ENCODE measurements at regions not wholly inside any gene's neighbourhood (a gene's known extent, or its start where the extent isn't known, plus 50 kb on each side); places are given as distances from the start of the nearest gene placed in this dataset.

DNA sequence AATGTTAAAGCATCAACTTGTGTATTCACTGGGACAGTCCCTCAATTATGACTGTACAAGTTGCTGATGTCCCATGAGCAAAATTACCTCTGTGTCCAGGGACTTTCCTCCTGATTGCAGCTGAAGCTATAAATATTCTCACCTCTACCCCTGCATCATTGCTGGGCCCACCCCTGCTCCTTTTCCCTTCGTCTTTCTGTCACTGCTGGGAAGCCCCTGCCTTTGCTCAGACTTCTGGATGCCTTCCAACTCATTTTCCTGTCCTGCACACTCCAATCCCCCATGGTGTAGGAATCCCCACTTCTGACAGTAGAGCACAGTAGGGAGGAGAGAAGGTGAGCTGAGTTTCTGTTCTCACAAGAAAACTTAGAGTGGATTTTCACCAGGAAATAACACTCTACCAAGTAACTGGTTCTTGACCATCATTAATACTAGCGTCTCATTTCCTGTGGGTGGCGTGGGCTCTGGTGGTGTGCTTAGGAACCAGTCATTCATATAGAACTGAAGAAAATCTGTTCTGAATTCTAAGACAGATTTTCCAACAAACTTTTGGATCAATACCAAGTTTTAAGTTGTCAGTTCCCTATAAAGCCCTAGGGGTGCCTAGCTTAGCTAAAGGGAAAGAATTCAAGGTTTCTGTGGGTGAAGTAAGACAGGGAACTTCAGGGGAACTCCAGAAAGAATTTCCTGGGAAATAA lies 136.2 kb upstream of the MED14 start:
- Histone ChIP-seq H3K4me1 (replicated peaks in 1 of 4; ENCODE audit: control insufficient read depth in 3 of 4, insufficient read depth in 4 of 4, low read length in 3 of 4) (peaks cover 0 to 3% (median 0%) of the 10 kb centered on the region in 4 experiments; a peak in 1 of 7 replicates), H2BK15ac (ENCODE audit: low read length) (no peak overlapping the region), H3K23me2 (ENCODE audit: low read depth, low read length) (no peaks in the 10 kb centered on the region), H3K56ac (replicated peaks; ENCODE audit: insufficient read length, low read depth, low read length) (no peak overlapping the region), H3K9ac (replicated peaks in 1 of 4; ENCODE audit: extremely low read depth in 1 of 4, low read depth in 3 of 4, low read length in 3 of 4) (no peak overlapping the region), H3K79me2 (ENCODE audit: control insufficient read depth in 1 of 2, insufficient read depth in 2 of 2, low read length in 2 of 2) (no peaks in the 10 kb centered on the region), H3K18ac (ENCODE audit: extremely low read depth, low read length) (no peak overlapping the region; the same call in 1 of the 2 replicates), H3K4me2 (ENCODE audit: insufficient read depth in 1 of 2, low read depth in 2 of 2, low read length in 2 of 2) (no peak overlapping the region), H3K79me1 (ENCODE audit: low read depth, low read length) (no peaks in the 10 kb centered on the region), H3K4ac (replicated peaks; ENCODE audit: insufficient read length, low read depth, low read length) (no peak overlapping the region), H3K14ac (ENCODE audit: insufficient read length) (no peak overlapping the region), H4K91ac (replicated peaks; ENCODE audit: insufficient read length, low read length) (no peak overlapping the region), H2BK12ac (ENCODE audit: low read depth, low read length) (no peak overlapping the region), H3K9me3 (ENCODE audit: insufficient read depth in 2 of 2, low read depth in 1 of 2, low read length in 1 of 2) (no peaks in the 10 kb centered on the region), H3K27me3 (replicated peaks in 1 of 4; ENCODE audit: control insufficient read depth in 3 of 4, extremely low read depth in 1 of 4, insufficient read depth in 3 of 4, low read length in 3 of 4) (no peaks in the 10 kb centered on the region), H3K4me3 (ENCODE audit: extremely low read depth in 1 of 4, insufficient read depth in 2 of 4, low read depth in 3 of 4, low read length in 4 of 4) (no peak overlapping the region), H3K27ac (ENCODE audit: low read depth, low read length) (no peak overlapping the region), H2BK120ac (replicated peaks; ENCODE audit: low read depth, low read length) (no peak overlapping the region), H2BK20ac (ENCODE audit: low read length) (0 out of 2 replicates have a peak overlapping the region, but pooled peaks have one; percentile 86), H4K20me1 (replicated peaks in 1 of 2; ENCODE audit: control insufficient read depth in 1 of 2, insufficient read depth in 2 of 2, low read length in 2 of 2) (no peaks in the 10 kb centered on the region), H2AFZ (ENCODE audit: low read length) (no peak overlapping the region), H3K23ac (ENCODE audit: insufficient read length) (no peak overlapping the region), H4K8ac (ENCODE audit: extremely low read depth, insufficient read depth, low read length) (no peak overlapping the region), H2AK5ac (ENCODE audit: low read depth, low read length) (no peak overlapping the region), H4K5ac (ENCODE audit: insufficient read length, low read depth, low read length) (no peak overlapping the region), H3K36me3 (ENCODE audit: control insufficient read depth in 2 of 4, insufficient read depth in 4 of 4, low read length in 3 of 4) (no peaks in the 10 kb centered on the region), H2BK5ac (ENCODE audit: low read depth, low read length) (no peak overlapping the region)
- no peak for DNase-seq (ENCODE audit: low read depth in 1 of 2, low spot score in 2 of 2)
- FAIRE-seq, result no peak
- ChIA-PET CTCF (ENCODE audit: partially characterized antibody) (interaction anchor here (0.6 kb wide), 1 partner anchor 322 kb away, joined by 4 read pairs; no protein-coding TSS in a partner anchor), POLR2A (ENCODE audit: partially characterized antibody) (interaction anchor here (0.9 kb wide), 1 partner anchor 19 kb away, joined by 3 read pairs; no protein-coding TSS in a partner anchor)
- 76% methylated on average over 3 of the region's 3 CpGs; no CpG with 5 or more reads in 1 of the 2 experiments for WGBS, 2 experiments (ENCODE audit: extremely low coverage in 1 of 2, insufficient coverage in 1 of 2, insufficient read length in 1 of 2, insufficient replicate concordance in 2 of 2, low coverage in 1 of 2, low lambda C conversion rate in 2 of 2, missing lambda C conversion rate in 1 of 2)
- TF ChIP-seq JUND (IDR thresholded peaks at IDR 0.05; ENCODE audit: low read length) (no peak), MAFK (IDR thresholded peaks at IDR 0.05; ENCODE audit: low read depth, low read length) (no peak), NRF1 (IDR thresholded peaks at IDR 0.05; ENCODE audit: low read depth, low read length) (no peak), NANOG (IDR thresholded peaks at IDR 0.05; ENCODE audit: insufficient read depth, low read depth, low read length, poor library complexity, severe bottlenecking) (no peak), POLR2A (IDR thresholded peaks at IDR 0.05; ENCODE audit: control extremely low read depth in 1 of 2, low read depth in 2 of 2, low read length in 2 of 2) (no peak), CTBP2 (IDR thresholded peaks at IDR 0.05; ENCODE audit: borderline replicate concordance, insufficient read depth, insufficient read length, low read length) (no peak), CEBPB (IDR thresholded peaks at IDR 0.05; ENCODE audit: low read depth, low read length) (no peak), SAP30 (IDR thresholded peaks at IDR 0.05; ENCODE audit: insufficient read depth, insufficient replicate concordance, low read length) (no peak), SUZ12 (IDR thresholded peaks at IDR 0.05; ENCODE audit: low read length) (no peak), PHF8 (conservative IDR thresholded peaks at IDR 0.05; ENCODE audit: low read depth, low read length) (no peak)
- TF ChIP-seq, protein P1, sequence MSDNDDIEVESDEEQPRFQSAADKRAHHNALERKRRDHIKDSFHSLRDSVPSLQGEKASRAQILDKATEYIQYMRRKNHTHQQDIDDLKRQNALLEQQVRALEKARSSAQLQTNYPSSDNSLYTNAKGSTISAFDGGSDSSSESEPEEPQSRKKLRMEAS (IDR thresholded peaks at IDR 0.05), result no peak

Measured in H1 (cell line).